H7 (cell line): ENCODE measurements at regions not wholly inside any gene's neighbourhood (a gene's known extent, or its start where the extent isn't known, plus 50 kb on each side); places are given as distances from the start of the nearest gene placed in this dataset.
A peak's percentile ranks its signal among the peaks of the same experiment; 100 is the strongest.
"Not testable (repeated sequence)": the region's sequence is repeated elsewhere in the genome, so short reads cannot be mapped to it uniquely, and the experiment has no call there.

Source experiments
- DNase-seq: peaks from one replicate; pipeline ENCODE4 v3.0.0; 2012
- H3K27me3 ChIP-seq: 2 replicates; pipeline ENCODE4 v1.6.0; 2011; ENCODE audit warnings: mild to moderate bottlenecking, low read length; ENCODE audit not compliant: control insufficient read depth, insufficient read depth
- H3K36me3 ChIP-seq: replicated peaks from 2 replicates; pipeline ENCODE4 v1.5.1; 2011; ENCODE audit warnings: low read length; ENCODE audit not compliant: control insufficient read depth, insufficient read depth
- H3K4me3 ChIP-seq: 2 replicates; pipeline ENCODE4 v1.5.1; 2011; ENCODE audit warnings: low read depth, mild to moderate bottlenecking, control low read depth, low read length, moderate library complexity; ENCODE audit not compliant: insufficient read depth

DNA sequence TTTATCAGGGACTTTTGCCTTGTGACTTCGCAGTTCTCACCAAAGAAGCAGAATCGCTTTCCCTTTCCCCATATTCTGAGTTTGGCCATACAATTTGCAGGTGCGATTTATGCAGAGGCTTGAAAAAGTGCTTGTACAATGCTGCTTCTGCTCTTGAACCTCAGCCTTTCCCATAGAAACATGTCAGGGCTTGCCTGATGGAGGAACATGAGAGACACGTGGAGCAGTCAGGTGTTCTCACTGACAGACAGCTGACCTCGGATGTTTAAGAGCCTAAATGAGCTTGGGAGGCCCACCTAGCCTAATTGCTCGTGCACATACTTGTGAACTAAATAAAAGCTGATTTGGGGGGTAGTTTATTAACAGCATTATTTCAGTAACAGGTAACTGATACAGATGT, 290.0 kb downstream of the S1PR1 start:
- Histone ChIP-seq H3K27me3 (no peaks in the 10 kb centered on the region), H3K36me3 (no peaks in the 10 kb centered on the region), H3K4me3 (no peak overlapping the region)
- DNase-seq = no peak

DNA sequence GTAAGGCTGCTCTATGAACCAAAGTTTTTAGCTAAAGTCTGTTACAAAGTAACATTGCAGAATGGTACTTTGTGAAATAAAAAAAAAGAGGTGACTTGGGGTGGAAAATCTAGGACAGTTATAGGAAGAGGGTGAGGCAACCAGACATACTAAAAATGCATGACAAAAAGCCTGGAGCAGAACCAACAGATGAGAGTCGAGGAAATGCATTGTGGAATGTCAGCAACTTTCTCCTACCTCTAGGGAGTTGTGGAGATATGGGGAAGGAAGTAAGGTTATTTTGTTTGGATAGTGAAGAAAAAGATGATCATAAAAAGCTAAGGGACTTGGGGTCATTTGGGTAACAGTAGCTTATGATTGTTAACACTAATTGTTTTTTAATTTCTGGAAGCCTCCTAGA, 295.6 kb downstream of the S1PR1 start:
- DNase-seq = no peak
- Histone ChIP-seq H3K27me3 (no peaks in the 10 kb centered on the region), H3K36me3 (no peaks in the 10 kb centered on the region), H3K4me3 (no peak overlapping the region)

DNA sequence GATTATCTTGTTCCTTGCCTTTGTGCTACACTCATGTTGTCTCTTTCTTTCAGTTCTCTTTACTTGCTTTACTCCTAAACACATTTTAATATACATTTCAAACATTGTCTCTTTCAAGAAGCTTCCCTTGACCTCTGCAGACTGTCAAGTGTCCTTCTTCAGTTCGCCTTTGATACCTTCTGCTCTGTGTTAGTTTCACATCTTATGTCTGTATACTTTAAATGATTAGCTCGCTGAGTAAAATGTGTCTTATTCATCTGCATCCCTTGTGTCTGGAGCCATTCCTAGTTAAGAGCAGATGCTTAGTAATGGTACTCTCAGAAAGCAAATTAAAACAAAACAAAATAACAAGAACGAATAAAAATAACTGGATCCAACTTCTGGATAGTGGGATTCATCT, 303.3 kb downstream of the S1PR1 start:
- DNase-seq = no peak
- H3K4me3 ChIP-seq = no peak overlapping the region
- no peaks in the 10 kb centered on the region for H3K27me3 ChIP-seq
- no peaks in the 10 kb centered on the region for H3K36me3 ChIP-seq

DNA sequence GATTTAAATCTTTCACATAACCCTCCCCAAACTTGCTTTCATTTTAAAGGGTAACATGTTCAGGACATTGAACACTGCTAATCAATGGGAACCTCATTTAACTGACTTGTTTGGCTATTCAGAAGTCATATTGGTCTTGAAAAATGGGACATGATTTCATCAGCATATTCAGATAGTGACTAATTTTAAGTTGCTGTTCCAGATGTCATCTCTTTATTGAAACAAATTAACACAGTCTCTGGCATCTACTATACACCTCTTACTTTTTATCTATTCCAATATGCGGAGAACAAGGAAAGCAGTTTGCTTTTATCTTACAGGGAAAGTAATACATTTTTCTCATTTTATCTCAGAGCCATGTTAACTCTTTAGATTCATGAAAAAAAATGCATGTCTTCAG, 310.1 kb downstream of the S1PR1 start:
- no peaks in the 10 kb centered on the region for H3K36me3 ChIP-seq
- no peak for DNase-seq
- no peaks in the 10 kb centered on the region for H3K27me3 ChIP-seq
- H3K4me3 ChIP-seq = no peak overlapping the region

DNA sequence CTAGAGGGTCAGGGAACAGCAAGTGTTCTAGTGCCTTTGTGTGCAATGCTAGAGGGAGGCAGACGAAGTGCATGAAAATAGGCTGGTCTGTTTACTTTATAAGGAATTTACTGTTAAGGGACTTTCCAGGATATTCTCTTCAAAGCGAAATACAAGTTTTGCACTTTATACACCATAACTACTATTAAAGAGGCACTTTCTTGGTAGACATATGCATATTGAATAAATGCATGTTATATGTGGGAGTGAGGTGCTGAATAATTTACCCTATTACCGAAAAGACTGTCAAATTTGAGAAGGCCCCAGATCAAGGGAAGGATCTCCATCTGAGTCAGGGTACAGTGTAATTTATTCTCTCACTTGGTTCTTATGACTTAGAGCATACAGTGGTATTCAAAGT, 310.5 kb downstream of the S1PR1 start:
- H3K27me3 ChIP-seq = no peaks in the 10 kb centered on the region
- no peak for DNase-seq
- H3K4me3 ChIP-seq = no peak overlapping the region
- no peaks in the 10 kb centered on the region for H3K36me3 ChIP-seq

DNA sequence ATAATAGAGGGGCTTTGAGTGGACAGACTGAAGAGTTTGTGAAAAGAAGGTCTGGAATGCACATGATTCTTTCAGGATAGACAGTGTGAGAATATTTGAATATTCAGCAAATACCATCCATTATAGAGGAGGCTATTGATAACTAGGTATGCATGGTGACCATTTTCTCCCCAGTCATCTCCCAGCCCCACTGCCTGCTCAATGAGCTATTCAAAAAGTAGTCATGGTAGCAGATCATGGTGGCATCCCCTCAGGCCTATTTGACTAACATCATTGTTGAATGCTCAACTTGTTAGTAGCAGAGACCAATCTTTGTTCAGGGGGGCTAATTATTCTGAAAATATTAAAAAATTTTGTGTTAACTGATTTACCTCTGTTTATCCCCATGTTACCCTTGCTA, 311.6 kb downstream of the S1PR1 start:
- H3K4me3 ChIP-seq = no peak overlapping the region
- H3K27me3 ChIP-seq = no peaks in the 10 kb centered on the region
- DNase-seq = no peak
- no peaks in the 10 kb centered on the region for H3K36me3 ChIP-seq

DNA sequence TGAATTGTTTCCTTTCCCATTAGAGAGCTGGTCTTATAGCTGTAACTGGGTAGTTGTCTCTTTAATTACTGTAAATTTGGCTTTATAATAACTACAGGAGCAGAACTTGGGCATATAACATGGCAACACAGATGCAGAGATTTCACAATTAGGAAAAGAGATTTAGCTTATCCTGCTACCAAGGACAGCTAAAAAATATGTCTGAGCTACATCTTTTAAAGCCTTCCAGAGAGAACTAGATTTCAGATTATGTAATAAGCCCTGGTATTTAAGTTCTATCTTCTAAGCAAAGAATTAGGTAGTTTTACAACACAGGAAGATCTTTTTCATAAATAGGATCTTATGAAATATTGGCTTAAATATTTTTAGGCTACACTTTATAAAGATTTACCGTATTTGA, 313.8 kb downstream of the S1PR1 start:
- H3K27me3 ChIP-seq = no peaks in the 10 kb centered on the region
- no peak overlapping the region for H3K4me3 ChIP-seq
- no peaks in the 10 kb centered on the region for H3K36me3 ChIP-seq
- no peak for DNase-seq

DNA sequence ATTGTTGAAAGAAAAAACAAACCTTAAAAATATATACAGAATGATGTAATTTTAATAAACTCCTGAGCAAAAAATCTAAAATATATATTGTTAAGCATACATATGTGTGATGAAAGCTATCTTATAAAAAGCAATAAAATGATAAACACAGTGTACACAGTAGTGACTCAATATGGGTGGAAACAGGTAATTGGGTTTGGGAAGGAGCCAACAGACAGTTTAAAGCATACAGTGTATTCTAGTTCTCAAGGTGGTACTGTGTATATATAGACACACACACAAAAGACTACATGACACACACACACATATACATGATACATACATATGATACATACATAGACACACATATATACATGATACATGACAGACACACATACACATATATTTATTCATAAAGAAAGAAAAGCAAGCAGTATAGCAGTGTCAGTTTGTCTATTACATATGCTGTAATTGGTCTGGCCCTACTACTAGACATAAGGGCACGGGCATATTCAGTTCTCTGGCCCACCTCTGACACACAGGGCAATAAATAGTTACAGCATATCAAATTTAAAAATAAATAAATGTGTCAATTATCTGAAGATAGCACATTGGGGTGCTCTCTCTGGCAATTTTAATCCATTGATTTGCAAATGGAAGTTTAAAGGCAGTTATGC, 330.2 kb downstream of the S1PR1 start:
- Histone ChIP-seq H3K4me3 (no peak overlapping the region), H3K36me3 (no peaks in the 10 kb centered on the region), H3K27me3 (no peaks in the 10 kb centered on the region)
- DNase-seq = no peak

DNA sequence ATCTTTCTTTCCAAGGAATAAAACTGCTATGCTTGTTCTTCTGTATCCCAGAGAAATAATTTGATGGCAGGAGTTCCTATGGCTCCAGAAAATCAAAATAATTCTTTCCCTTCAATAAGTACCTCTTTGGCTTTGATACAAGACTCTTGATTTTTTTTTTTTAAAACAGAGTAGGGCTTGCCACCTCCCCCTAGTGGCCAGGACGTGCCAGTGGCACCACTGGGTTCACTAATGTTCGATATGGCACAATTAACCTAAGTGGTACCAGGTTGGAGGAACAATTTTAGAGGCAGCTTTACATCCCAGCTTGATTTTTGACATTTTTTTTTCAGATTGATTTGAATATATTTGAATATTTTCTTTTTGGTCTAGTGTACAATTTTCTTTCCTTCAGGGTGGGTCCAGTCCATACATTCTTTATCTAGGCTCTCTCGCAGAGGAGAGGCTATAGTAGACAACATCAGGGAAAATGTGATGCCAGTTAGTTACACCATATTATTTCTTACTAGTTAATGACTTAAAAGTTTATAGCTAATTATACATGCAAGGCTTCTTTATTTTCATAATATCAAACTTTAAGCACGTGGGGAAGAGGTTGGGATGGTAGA, 330.9 kb downstream of the S1PR1 start:
- peak; percentile 26 for DNase-seq
- no peak overlapping the region for H3K4me3 ChIP-seq
- no peaks in the 10 kb centered on the region for H3K36me3 ChIP-seq
- no peaks in the 10 kb centered on the region for H3K27me3 ChIP-seq

DNA sequence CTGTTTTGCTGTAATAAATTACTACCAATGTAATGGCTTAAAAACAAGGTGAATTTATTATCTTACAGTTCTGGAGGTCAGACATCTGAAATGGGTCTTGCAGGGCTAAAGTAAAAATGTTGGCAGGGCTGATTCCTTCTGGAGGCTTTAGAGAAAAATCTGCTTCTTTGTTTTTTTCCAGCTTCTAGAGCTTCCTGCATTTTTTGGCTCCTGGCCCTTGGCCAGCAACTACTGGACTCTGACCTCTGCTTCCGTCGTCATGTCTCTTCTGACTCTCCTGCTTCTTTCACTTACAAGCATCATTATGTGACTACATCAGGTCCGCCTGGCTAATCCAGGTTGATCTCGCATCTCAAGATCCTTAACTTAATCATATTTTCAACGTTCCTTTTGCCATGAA, 350.9 kb downstream of the S1PR1 start:
- H3K27me3 ChIP-seq = no peaks in the 10 kb centered on the region
- H3K36me3 ChIP-seq = no peaks in the 10 kb centered on the region
- no peak overlapping the region for H3K4me3 ChIP-seq
- no peak for DNase-seq

DNA sequence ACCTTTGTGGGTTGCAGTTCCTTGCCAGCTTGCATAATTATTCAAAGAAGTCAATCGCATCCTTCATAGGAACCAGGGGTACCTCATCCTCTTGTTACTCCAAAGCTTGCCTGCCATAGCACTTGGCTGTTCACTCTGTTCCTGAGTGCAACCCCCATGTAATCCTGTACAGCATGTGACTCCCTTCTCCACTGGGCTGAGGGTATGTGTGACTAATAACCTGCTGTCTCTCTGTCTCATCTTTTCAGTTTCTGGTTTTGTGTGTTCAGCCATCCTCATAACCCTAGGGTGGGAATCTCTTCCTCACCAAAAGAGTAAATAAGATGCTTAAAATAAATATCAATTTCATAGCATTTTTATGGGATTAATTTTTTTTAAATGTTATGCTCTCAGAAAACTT, 351.9 kb downstream of the S1PR1 start:
- no peak overlapping the region for H3K4me3 ChIP-seq
- no peaks in the 10 kb centered on the region for H3K36me3 ChIP-seq
- no peak for DNase-seq
- no peaks in the 10 kb centered on the region for H3K27me3 ChIP-seq

DNA sequence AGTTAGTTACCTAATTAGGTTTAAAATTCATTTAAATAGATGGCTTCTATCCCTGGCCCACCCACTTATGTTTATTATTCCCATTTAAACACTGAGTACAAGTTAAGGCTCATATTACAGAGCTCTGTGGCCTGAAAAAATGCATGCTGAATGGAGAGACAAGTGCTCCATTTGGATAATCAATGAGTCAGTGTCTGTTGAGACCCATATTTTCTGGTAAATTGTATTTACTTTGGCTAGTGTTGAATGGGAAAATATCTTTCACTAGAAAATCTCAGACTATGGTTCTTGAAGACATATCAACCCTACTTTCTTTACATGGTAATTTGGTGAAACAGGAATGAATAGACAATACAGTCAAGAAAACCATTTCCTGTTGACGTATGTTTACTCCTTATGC, 356.0 kb downstream of the S1PR1 start:
- Histone ChIP-seq H3K4me3 (no peak overlapping the region), H3K36me3 (no peaks in the 10 kb centered on the region), H3K27me3 (no peaks in the 10 kb centered on the region)
- DNase-seq = no peak

DNA sequence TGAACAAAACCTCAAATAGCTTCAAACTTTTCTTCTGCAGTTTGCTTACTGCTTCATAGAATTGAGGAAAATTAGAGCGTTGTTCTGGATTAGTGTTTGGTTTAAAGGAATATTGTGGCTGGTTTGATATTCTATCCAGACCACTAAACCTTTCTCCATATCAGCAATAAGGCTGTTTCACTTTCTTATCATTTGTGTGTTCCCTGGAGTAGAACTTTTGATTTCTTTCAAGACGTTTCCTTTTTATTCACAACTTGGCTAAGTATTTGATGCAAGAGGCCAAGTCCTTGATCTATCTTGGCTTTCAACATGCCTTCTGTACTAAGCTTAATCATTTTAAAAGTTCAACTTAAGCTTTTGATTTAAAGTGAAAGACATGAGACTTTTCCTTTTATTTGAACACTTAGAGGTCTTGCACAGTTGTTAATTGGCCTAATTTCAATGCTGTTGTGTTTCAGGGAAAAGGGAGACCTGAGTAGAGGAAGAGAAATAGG, 359.1 kb downstream of the S1PR1 start:
- Histone ChIP-seq H3K27me3 (no peaks in the 10 kb centered on the region), H3K36me3 (no peaks in the 10 kb centered on the region), H3K4me3 (no peak overlapping the region)
- no peak for DNase-seq

DNA sequence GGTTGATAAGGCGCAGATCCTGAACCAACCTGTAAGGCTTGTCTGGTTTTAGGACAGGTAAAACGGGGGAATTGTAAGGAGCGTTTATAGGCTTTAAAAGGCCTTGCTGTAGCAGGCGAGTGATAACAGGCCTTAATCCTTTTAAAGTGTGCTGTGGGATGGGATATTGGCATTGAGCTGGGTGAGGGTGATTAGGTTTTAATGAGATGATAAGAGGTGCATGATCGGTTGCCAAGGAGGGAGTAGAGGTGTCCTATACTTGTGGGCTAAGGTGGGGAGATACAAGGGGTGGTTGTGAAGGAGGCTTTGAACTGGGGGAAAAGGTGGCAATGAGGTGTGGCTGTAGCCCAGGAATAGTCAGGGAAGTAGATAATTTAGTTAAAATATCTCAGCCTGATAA, 363.8 kb downstream of the S1PR1 start:
- not testable (repeated sequence) for DNase-seq, H3K27me3 ChIP-seq, H3K36me3 ChIP-seq, H3K4me3 ChIP-seq

DNA sequence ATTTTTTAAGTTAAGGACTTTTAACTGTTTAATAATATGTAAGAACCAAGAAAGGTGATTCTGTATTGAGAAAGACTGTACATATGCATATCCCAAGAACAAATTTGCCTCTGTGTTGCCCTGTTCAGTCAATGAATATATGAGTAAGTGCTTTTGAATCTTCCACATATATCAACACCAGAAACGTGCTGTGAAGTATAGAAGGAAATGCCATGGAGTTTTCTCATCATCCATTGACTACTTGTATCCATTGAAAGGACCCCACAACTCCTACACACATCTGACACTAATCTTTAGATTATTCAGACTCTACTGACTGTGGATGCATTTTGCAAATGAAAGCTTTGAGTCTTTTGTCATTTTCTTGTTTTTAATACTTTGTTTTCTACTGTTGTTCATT, 366.9 kb downstream of the S1PR1 start:
- no peaks in the 10 kb centered on the region for H3K27me3 ChIP-seq
- no peaks in the 10 kb centered on the region for H3K36me3 ChIP-seq
- no peak overlapping the region for H3K4me3 ChIP-seq
- DNase-seq = no peak

DNA sequence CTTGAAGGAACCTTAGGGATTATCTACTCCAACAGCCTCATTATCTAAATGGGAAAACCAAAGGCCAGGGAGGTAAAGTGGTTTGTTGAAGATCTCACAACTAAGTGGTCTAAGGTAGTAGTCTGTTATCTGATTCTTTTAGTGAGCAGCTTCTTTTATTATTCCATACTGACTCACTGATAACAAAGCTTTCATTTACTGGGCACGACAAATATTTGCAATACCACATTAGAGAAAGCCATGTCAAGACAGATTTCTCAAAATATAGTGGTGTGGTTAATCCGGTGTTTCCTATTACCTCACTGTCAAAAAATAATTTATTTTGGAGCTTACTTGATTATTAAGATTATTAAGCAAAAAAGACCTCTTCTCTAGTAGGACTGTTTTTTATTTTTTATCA, 369.1 kb downstream of the S1PR1 start:
- H3K27me3 ChIP-seq = no peaks in the 10 kb centered on the region
- no peaks in the 10 kb centered on the region for H3K36me3 ChIP-seq
- DNase-seq = no peak
- H3K4me3 ChIP-seq = no peak overlapping the region
